HG02642 (cell line): ENCODE measurements at regions not wholly inside any gene's neighbourhood (a gene's known extent, or its start where the extent isn't known, plus 50 kb on each side); places are given as distances from the start of the nearest gene placed in this dataset.
"Not testable (repeated sequence)": the region's sequence is repeated elsewhere in the genome, so short reads cannot be mapped to it uniquely, and the experiment has no call there.

Experiments used
- ATAC-seq: cut with Tn5 transposase; IDR thresholded peaks from one replicate; pipeline ENCODE4 v1.9.1; 2021; ENCODE audit warnings: mild to moderate bottlenecking; ENCODE audit not compliant: unreplicated experiment, poor library complexity

GRCh38 chr7:68792351-68792750, 805.9 kb upstream of the AUTS2 start:
- ATAC-seq = no peak

DNA sequence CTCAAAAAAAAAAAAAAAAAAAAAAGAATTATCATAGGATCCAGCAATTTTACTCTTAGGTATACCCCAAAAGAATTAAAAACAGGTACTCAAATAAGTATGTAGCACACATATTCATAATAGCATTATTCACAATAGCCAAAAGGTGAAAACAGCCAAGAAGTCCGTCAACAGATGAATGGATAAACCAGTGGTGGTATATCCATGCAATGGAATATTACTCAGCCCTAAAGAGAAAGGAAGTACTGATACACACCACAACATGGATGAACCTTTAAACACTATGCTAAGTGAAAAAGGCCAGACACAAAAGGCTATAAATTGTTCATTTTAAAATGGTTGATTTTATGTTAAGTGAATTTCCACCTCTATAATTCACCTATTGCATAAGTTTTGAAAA, 804.8 kb upstream of the AUTS2 start:
- no peak for ATAC-seq

DNA sequence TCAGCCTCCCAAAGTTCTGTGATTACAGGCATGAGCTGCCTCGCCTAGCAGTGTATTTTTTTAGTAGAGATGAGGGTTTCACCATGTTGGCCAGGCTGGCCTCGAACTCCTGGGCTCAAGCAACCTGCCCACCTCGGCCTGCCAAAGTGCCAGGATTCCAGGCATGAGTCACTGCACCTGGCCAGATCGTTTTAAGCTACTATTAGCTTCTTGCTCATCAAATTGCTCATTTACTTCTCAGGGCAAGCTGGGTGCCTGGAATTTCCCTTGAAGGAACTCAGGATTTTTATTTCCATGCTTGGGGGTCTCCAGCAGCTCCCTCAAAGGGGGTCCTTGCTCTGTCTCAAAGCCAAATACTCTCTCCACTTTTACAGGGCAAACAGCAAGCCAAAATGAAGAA, 798.0 kb upstream of the AUTS2 start:
- ATAC-seq = no peak

GRCh38 chr7:68805159-68805558, 793.1 kb upstream of the AUTS2 start:
- no peak for ATAC-seq

DNA sequence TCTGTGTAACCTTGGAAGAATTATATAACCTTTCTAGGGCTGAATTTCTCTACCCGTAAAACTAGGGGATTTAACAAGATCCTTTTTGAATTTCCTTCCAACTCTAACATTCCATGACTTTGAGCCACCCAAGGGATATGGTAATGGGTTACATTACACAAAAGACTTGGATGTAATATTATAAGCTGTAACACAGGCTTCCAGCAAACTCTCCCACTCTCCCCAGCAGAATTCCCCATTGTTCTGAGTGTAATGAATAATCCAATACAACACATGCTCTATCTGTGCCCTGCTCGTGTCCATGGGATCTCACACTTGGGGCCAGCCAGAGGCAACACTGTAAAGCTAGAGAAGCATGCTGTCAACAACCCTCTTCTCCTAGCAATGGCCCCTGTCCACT, 790.6 kb upstream of the AUTS2 start:
- ATAC-seq = no peak

DNA sequence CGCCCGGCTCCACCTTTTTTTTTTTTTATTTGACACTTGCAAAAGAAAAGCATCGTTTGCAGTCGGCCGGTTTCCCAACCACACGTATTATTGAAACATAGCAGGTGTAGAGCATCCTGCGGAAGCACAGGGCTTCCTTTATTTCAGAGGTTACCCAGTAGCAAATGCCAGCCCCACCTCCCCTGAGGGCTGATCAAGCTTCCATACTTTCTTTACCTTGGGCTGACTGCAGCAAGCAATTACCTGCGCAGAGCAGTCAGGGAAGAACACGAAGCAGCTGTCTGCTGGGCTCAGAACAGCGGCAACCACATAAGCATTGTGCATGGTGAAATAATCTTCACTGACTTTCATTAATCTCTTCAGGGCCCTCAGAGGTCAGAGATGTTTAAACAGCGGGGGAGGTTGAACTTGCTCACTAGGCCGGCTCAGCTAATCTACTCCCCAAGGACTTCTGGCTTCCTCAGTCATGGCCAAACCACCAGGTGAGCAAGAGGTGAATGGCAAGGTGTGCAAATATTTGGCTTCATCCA, 784.7 kb upstream of the AUTS2 start:
- no peak for ATAC-seq

DNA sequence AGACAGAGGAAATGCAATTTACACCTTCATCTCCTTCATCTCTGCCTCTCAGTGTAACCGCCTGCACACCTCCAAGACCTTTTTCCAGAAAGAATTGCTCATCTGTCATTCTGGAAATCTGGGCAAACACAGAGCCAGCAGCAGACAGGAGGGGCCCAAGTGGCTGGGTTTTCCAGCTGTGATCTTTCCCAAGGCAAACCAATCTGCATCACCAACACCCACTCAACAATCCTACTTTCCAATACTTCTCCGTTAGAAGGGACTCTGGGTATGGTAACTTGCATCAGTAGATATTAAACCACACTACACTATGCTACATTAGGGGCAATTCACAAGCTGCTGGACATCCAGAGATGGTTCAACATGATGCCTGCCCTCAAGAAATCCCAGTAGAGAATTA, 781.8 kb upstream of the AUTS2 start:
- no peak for ATAC-seq

- no peak for ATAC-seq
These were observed 778.0 kb upstream of the AUTS2 start for GRCh38 chr7:68820321-68820720.

GRCh38 chr7:68821846-68822245, 776.4 kb upstream of the AUTS2 start:
- no peak for ATAC-seq

GRCh38 chr7:68823996-68824780, 774.1 kb upstream of the AUTS2 start:
- no peak for ATAC-seq

- no peak for ATAC-seq
These were observed 769.7 kb upstream of the AUTS2 start for GRCh38 chr7:68828575-68828974.

DNA sequence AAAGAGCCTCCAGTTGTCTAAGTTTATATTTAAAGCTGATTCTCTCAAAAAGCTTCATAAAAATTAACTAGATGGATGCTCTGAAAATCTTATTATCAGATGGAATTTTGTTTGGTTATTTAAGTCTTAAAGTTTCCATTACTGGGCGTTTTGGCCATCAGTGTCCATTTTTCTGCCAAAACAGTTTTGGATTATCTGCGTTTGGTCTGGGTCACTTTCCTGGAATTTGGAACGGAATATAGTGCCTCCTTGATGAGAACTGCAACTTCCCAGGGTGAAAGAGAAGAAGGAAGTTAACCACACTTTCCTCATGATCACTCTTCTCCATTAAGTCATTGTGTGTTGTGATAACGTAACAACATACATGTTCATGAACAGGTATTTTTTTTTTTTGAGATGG, 764.9 kb upstream of the AUTS2 start:
- no peak for ATAC-seq

- no peak for ATAC-seq
These were observed 759.3 kb upstream of the AUTS2 start for GRCh38 chr7:68839014-68839413.

DNA sequence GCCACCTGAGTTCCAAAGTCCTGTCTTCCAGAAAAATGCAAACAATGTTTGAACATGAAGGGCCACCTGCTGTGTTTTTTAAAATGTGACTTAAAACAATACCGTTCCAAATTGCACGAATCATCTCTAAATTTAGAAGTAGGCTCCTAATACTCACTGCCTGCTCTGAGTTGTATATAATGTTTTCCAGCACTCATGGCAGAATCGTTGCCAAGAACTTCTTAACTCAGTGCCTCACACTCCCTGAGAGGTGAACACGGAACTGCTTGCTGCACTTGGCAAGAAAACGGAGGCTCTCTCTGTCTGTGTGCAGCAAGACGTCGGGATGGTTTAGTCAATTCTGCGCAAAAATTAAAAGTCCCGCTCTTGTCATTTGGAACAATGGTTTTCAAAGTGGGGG, 757.3 kb upstream of the AUTS2 start:
- ATAC-seq = no peak

DNA sequence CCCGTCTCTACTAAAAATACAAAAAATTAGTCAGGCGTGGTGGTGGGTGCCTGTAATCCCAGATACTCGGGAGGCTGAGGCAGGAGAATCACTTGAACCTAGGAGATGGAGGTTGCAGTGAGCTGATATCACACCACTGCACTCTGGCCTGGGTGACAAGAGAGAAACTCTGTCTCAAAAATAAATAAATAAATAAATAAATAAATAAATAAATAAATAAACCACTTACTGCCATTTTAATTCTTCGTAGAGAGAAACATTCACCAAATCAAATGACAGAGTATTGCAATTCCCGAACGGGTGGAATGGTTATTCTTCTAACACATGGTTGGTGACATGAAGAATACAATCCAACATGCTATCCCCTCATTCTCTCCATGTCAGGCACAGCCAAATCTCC, 754.3 kb upstream of the AUTS2 start:
- ATAC-seq = not testable (repeated sequence)

- ATAC-seq = no peak
These were observed 751.4 kb upstream of the AUTS2 start for GRCh38 chr7:68846811-68847325.

GRCh38 chr7:68853254-68853653, 745.0 kb upstream of the AUTS2 start:
- no peak for ATAC-seq

- no peak for ATAC-seq
These were observed 740.7 kb upstream of the AUTS2 start for GRCh38 chr7:68857571-68857970.

- no peak for ATAC-seq
These were observed 739.8 kb upstream of the AUTS2 start for GRCh38 chr7:68858497-68858896.

DNA sequence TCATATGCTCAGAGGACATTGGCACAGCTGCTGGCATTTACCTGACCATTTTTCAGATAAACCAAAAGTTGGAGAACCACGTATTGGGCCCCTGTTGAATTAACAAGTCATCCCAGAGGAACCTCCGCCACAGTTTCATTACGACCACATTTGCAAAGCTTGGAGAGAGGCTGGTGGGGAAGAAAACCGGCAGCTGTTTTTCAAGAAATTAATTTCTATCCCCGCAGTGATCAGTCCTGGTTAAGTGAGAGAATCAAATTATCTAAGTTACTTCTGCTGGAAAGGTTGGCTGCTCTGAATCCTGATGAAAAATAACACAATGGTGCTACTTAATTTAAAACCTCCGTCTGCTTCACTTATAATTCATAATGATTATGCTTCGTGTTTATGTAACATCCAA, 737.1 kb upstream of the AUTS2 start:
- ATAC-seq = no peak

DNA sequence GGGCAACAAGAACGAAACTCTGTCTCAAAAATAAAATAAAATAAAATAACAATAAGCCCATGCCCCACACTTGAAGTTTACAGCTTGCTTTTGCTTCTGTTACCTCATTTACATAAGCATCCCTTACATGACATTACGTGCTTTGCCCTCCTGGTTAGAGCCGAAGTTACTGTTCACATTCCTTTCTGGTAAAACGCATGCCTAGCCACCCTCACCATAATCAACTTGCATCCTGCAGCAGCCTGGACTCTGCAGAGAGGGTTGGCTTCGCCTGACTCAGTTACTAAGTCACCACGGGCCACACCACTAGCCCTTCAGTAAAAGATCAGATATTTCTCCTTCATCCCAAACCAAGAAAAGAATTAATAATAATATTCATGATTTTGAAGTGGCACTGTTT, 736.0 kb upstream of the AUTS2 start:
- no peak for ATAC-seq

DNA sequence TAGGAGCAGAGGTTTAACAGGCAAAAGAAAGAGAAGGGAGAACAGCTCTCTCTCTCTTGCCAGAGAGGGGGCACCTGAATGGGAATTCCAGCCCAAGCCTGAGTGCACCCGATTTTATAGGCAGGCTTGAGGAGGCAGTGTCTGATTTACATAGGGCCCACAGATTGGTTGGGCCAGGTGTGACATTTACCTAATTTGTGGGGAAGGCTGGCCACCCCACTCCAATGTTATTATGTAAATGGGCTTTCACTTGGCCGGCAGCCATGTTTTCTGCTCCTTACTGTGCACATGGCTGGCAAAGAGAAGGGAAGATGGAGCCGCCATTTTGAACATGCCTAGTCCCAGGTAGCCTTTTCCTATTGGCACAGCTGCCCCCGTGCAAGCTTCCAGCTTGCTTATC, 735.5 kb upstream of the AUTS2 start:
- no peak for ATAC-seq
